ENCODE measurements at regions not wholly inside any gene's neighbourhood (a gene's known extent, or its start where the extent isn't known, plus 50 kb on each side); places are given as distances from the start of the nearest gene placed in this dataset.

GRCh38 chrX:69431420-69431819 lies 72.7 kb upstream of the NALF2 start:
- no peaks in the 10 kb centered on the region for H3K4me1 ChIP-seq (ENCODE audit: insufficient read depth, low read length)
- ATAC-seq (ENCODE audit: poor library complexity): no peak
- no peak for TF ChIP-seq CTCF (IDR thresholded peaks at IDR 0.05)
- intact Hi-C loops (cut with DNase I, micrococcal nuclease): no loop called here
- Mint-ChIP-seq H3K9me3 (no peaks in the 10 kb centered on the region), H3K4me1 (ENCODE audit: low read depth) (no peaks in the 10 kb centered on the region), H3K4me3 (no peak overlapping the region), H3K27me3 (peaks cover 8% of the 10 kb centered on the region), H3K36me3 (ENCODE audit: low read depth) (no peaks in the 10 kb centered on the region), H3K27ac (no peak overlapping the region)
- ChIA-PET CTCF (no interaction called here), POLR2A (no interaction called here)
- H3K27me3 ChIP-seq (ENCODE audit: control insufficient read depth in 1 of 2, insufficient read depth in 2 of 2, low read length in 2 of 2): no peaks in the 10 kb centered on the region
- DNase-seq: no peak
- H3K27ac ChIP-seq (ENCODE audit: low read depth in 1 of 2, low read length in 2 of 2): no peak overlapping the region
- no peaks in the 10 kb centered on the region for H3K9me3 ChIP-seq (ENCODE audit: control insufficient read depth in 1 of 2, insufficient read depth in 1 of 2, low read length in 2 of 2)
- H3K4me3 ChIP-seq (ENCODE audit: low read length): no peak overlapping the region
- no peaks in the 10 kb centered on the region for H3K36me3 ChIP-seq (ENCODE audit: insufficient read depth, low read length)

- TF ChIP-seq CTCF (IDR thresholded peaks at IDR 0.05): no peak
- intact Hi-C loops (cut with DNase I, micrococcal nuclease): no loop called here
- CTCF ChIA-PET: no interaction called here
These were observed 73.3 kb upstream of the NALF2 start for GRCh38 chrX:69430785-69431184.

GRCh38 chrX:69429339-69430015 lies 74.6 kb upstream of the NALF2 start:
- Mint-ChIP-seq H3K27me3 (peaks cover 8% of the 10 kb centered on the region), H3K4me3 (no peak overlapping the region), H3K4me1 (ENCODE audit: low read depth) (no peaks in the 10 kb centered on the region), H3K9me3 (no peaks in the 10 kb centered on the region), H3K27ac (no peak overlapping the region), H3K36me3 (ENCODE audit: low read depth) (no peaks in the 10 kb centered on the region)
- Histone ChIP-seq H3K4me1 (ENCODE audit: insufficient read depth, low read length) (no peaks in the 10 kb centered on the region), H3K4me3 (ENCODE audit: low read length) (no peak overlapping the region), H3K27me3 (ENCODE audit: control insufficient read depth in 1 of 2, insufficient read depth in 2 of 2, low read length in 2 of 2) (no peaks in the 10 kb centered on the region), H3K27ac (ENCODE audit: low read depth in 1 of 2, low read length in 2 of 2) (no peak overlapping the region), H3K9me3 (ENCODE audit: control insufficient read depth in 1 of 2, insufficient read depth in 1 of 2, low read length in 2 of 2) (no peaks in the 10 kb centered on the region), H3K36me3 (ENCODE audit: insufficient read depth, low read length) (no peaks in the 10 kb centered on the region)
- ATAC-seq (ENCODE audit: poor library complexity) (no peak), DNase-seq (no peak)
- intact Hi-C loops (cut with DNase I, micrococcal nuclease): no loop called here
- POLR2A ChIA-PET: no interaction called here
- CTCF ChIA-PET: no interaction called here
- TF ChIP-seq CTCF (IDR thresholded peaks at IDR 0.05): no peak

More at GRCh38 chrX:69430785-69431184, 73.3 kb upstream of the NALF2 start:
- Histone ChIP-seq H3K9me3 (ENCODE audit: control insufficient read depth in 1 of 2, insufficient read depth in 1 of 2, low read length in 2 of 2) (no peaks in the 10 kb centered on the region), H3K4me1 (ENCODE audit: insufficient read depth, low read length) (no peaks in the 10 kb centered on the region), H3K4me3 (ENCODE audit: low read length) (no peak overlapping the region), H3K27me3 (ENCODE audit: control insufficient read depth in 1 of 2, insufficient read depth in 2 of 2, low read length in 2 of 2) (no peaks in the 10 kb centered on the region), H3K36me3 (ENCODE audit: insufficient read depth, low read length) (no peaks in the 10 kb centered on the region), H3K27ac (ENCODE audit: low read depth in 1 of 2, low read length in 2 of 2) (no peak overlapping the region)
- Mint-ChIP-seq H3K27ac (no peak overlapping the region), H3K4me1 (ENCODE audit: low read depth) (no peaks in the 10 kb centered on the region), H3K27me3 (peaks cover 8% of the 10 kb centered on the region), H3K9me3 (no peaks in the 10 kb centered on the region), H3K4me3 (no peak overlapping the region), H3K36me3 (ENCODE audit: low read depth) (no peaks in the 10 kb centered on the region)
- DNase-seq (no peak), ATAC-seq (ENCODE audit: poor library complexity) (no peak)
- POLR2A ChIA-PET: no interaction called here
